Progenitor cell of endocrine pancreas (in vitro differentiated cells): ENCODE measurements at regions not wholly inside any gene's neighbourhood (a gene's known extent, or its start where the extent isn't known, plus 50 kb on each side); places are given as distances from the start of the nearest gene placed in this dataset.
A peak's percentile ranks its signal among the peaks of the same experiment; 100 is the strongest.

ENCODE experiments used
- DNase-seq: peaks from one replicate; pipeline ENCODE4 v3.0.0; 2021; ENCODE audit warnings: low spot score; ENCODE audit not compliant: unreplicated experiment
- H3K27ac Mint-ChIP-seq: 2 replicates; pipeline ENCODE4 v1.8.0; 2021; ENCODE audit warnings: mild to moderate bottlenecking, moderate library complexity, mixed read lengths
- H3K27me3 Mint-ChIP-seq: 2 replicates; pipeline ENCODE4 v1.8.0; 2021; ENCODE audit warnings: mixed read lengths
- H3K36me3 Mint-ChIP-seq: 2 replicates; pipeline ENCODE4 v1.8.0; 2022; ENCODE audit warnings: mixed read lengths; ENCODE audit not compliant: insufficient read depth
- H3K4me1 Mint-ChIP-seq: 2 replicates; pipeline ENCODE4 v1.8.0; 2021; ENCODE audit warnings: low read depth, mixed read lengths
- H3K4me3 Mint-ChIP-seq: 2 replicates; pipeline ENCODE4 v1.8.0; 2021; ENCODE audit warnings: low read depth, mild to moderate bottlenecking, moderate library complexity, mixed read lengths
- H3K9me3 Mint-ChIP-seq: 2 replicates; pipeline ENCODE4 v1.8.0; 2021; ENCODE audit warnings: low read depth, mixed read lengths
- CTCF ChIP-seq: fragments of 200-600 bp; sonication (generic); IDR thresholded peaks from one replicate; pipeline ENCODE4 v1.5.0; 2021; ENCODE audit warnings: antibody characterized with exemption, mild to moderate bottlenecking; ENCODE audit not compliant: unreplicated experiment

GRCh38 chr17:13316657-13317056, 285.1 kb downstream of the HS3ST3A1 start:
- Mint-ChIP-seq H3K27me3 (no peaks in the 10 kb centered on the region), H3K4me1 (no peaks in the 10 kb centered on the region), H3K4me3 (no peak overlapping the region), H3K9me3 (no peaks in the 10 kb centered on the region), H3K36me3 (no peaks in the 10 kb centered on the region), H3K27ac (no peak overlapping the region)
- no peak for DNase-seq
- no peak for TF ChIP-seq CTCF

- peaks cover 13% of the 10 kb centered on the region for H3K9me3 Mint-ChIP-seq
- no peak overlapping the region for H3K4me3 Mint-ChIP-seq
- H3K36me3 Mint-ChIP-seq = no peaks in the 10 kb centered on the region
- TF ChIP-seq CTCF = no peak
- H3K4me1 Mint-ChIP-seq = peaks cover 6% of the 10 kb centered on the region
- H3K27ac Mint-ChIP-seq = no peak overlapping the region
- no peak for DNase-seq
- H3K27me3 Mint-ChIP-seq = no peaks in the 10 kb centered on the region
These were observed 290.4 kb downstream of the HS3ST3A1 start for GRCh38 chr17:13311306-13311705.

- Mint-ChIP-seq H3K9me3 (peaks cover 14% of the 10 kb centered on the region), H3K4me1 (peaks cover 6% of the 10 kb centered on the region), H3K27ac (no peak overlapping the region), H3K27me3 (no peaks in the 10 kb centered on the region), H3K36me3 (no peaks in the 10 kb centered on the region), H3K4me3 (no peak overlapping the region)
- no peak for DNase-seq
- TF ChIP-seq CTCF = no peak
These were observed 290.9 kb downstream of the HS3ST3A1 start for GRCh38 chr17:13310858-13311257.

- Mint-ChIP-seq H3K9me3 (peaks cover 14% of the 10 kb centered on the region), H3K4me3 (no peak overlapping the region), H3K27ac (no peak overlapping the region), H3K4me1 (peaks cover 10% of the 10 kb centered on the region), H3K27me3 (no peaks in the 10 kb centered on the region), H3K36me3 (no peaks in the 10 kb centered on the region)
- no peak for DNase-seq
- TF ChIP-seq CTCF = peak; percentile 50
These were observed 288.6 kb upstream of the ELAC2 start for GRCh38 chr17:13306310-13306962.

GRCh38 chr17:13302983-13303382, 285.2 kb upstream of the ELAC2 start:
- peaks cover 10% of the 10 kb centered on the region for H3K4me1 Mint-ChIP-seq
- H3K27me3 Mint-ChIP-seq = no peaks in the 10 kb centered on the region
- TF ChIP-seq CTCF = no peak
- H3K27ac Mint-ChIP-seq = no peak overlapping the region
- DNase-seq = no peak
- H3K4me3 Mint-ChIP-seq = no peak overlapping the region
- peaks cover 5% of the 10 kb centered on the region for H3K9me3 Mint-ChIP-seq
- no peaks in the 10 kb centered on the region for H3K36me3 Mint-ChIP-seq
